GM12865 (cell line): ENCODE measurements at regions not wholly inside any gene's neighbourhood (a gene's known extent, or its start where the extent isn't known, plus 50 kb on each side); places are given as distances from the start of the nearest gene placed in this dataset.

ENCODE experiments used
- DNase-seq: peaks from one replicate; pipeline ENCODE4 v3.0.0; 2010; ENCODE audit warnings: low read depth
- H3K4me3 ChIP-seq: 2 replicates; pipeline ENCODE4 v1.5.1; 2011; ENCODE audit warnings: mild to moderate bottlenecking, low read depth, low read length, control low read depth
- CTCF ChIP-seq: IDR thresholded peaks from 2 replicates; pipeline ENCODE4 v1.5.1; 2011; ENCODE audit warnings: low read length, control low read depth, low read depth, inconsistent platforms; ENCODE audit not compliant: insufficient read depth; ENCODE audit errors: missing control alignments

- DNase-seq, result no peak
- H3K4me3 ChIP-seq, result no peak overlapping the region
- TF ChIP-seq CTCF, result no peak
Observed at GRCh38 chr2:51995293-51995692, 963.4 kb upstream of the NRXN1 start.

- no peak for DNase-seq
- no peak for TF ChIP-seq CTCF
Observed at GRCh38 chr2:51994123-51994763, 962.3 kb upstream of the NRXN1 start.

GRCh38 chr2:51990684-51991083, 958.8 kb upstream of the NRXN1 start:
- DNase-seq, result no peak
- H3K4me3 ChIP-seq, result no peak overlapping the region
- no peak for TF ChIP-seq CTCF

More at GRCh38 chr2:51994123-51994763, 962.3 kb upstream of the NRXN1 start:
- H3K4me3 ChIP-seq, result no peak overlapping the region

GRCh38 chr2:51986101-51986500, 954.2 kb upstream of the NRXN1 start:
- no peak for DNase-seq
- no peak overlapping the region for H3K4me3 ChIP-seq
- no peak for TF ChIP-seq CTCF

GRCh38 chr2:51981783-51982182, 949.9 kb upstream of the NRXN1 start:
- TF ChIP-seq CTCF, result no peak
- H3K4me3 ChIP-seq, result no peak overlapping the region
- DNase-seq, result no peak

GRCh38 chr2:51976623-51977022, 944.7 kb upstream of the NRXN1 start:
- no peak overlapping the region for H3K4me3 ChIP-seq
- no peak for DNase-seq
- no peak for TF ChIP-seq CTCF

GRCh38 chr2:51971136-51971535, 939.2 kb upstream of the NRXN1 start:
- TF ChIP-seq CTCF, result no peak
- H3K4me3 ChIP-seq, result no peak overlapping the region
- no peak for DNase-seq
